Motor neuron (in vitro differentiated cells): ENCODE measurements at regions not wholly inside any gene's neighbourhood (a gene's known extent, or its start where the extent isn't known, plus 50 kb on each side); places are given as distances from the start of the nearest gene placed in this dataset.
"Not testable (repeated sequence)": the region's sequence is repeated elsewhere in the genome, so short reads cannot be mapped to it uniquely, and the experiment has no call there.

Source experiments
- ATAC-seq, 8 experiments: fragments of 200-7000 bp; cut with Tn5 transposase; replicated peaks in 6 of 8; 2 replicates each; pipeline ENCODE4 v1.8.0; 2021; ENCODE audit warnings: mild to moderate bottlenecking in 8 of 8, moderate library complexity in 8 of 8
- H3K27ac ChIP-seq, 2 donors: fragments of 250-450 bp; sonication (Bioruptor Pico); 2 replicates each; pipeline ENCODE4 v1.9.0; 2021; ENCODE audit warnings: antibody characterized with exemption in 2 of 2, mild to moderate bottlenecking in 2 of 2, moderate library complexity in 1 of 2
- H3K4me1 ChIP-seq, 2 donors: fragments of 250-450 bp; sonication (Bioruptor Pico); replicated peaks in 1 of 2; 2 replicates each; pipeline ENCODE4 v1.6.1; 2021; ENCODE audit warnings: antibody characterized with exemption in 2 of 2, mild to moderate bottlenecking in 2 of 2, moderate library complexity in 1 of 2
- H3K4me3 ChIP-seq, 5 donors: fragments of 250-450 bp; sonication (Bioruptor Pico); 2 replicates each; pipeline ENCODE4 v1.9.0; 2021; ENCODE audit warnings: antibody characterized with exemption in 5 of 5, mild to moderate bottlenecking in 5 of 5, moderate library complexity in 4 of 5
- WGBS, 10 experiments: fragments of 450-650 bp; shearing (Covaris generic); methylation state at CpG; one replicate each; pipeline ENCODE4 v1.0.0; 2022; 5-methylcytosine and 5-hydroxymethylcytosine counted together
- in situ Hi-C, 9 experiments: fragments of 400-800 bp; cut with MboI; loops; one replicate each; pipeline ENCODE4 v1.15.0; 2021; ENCODE audit warnings: low sequenced_read_pairs in 9 of 9, low pct_unique_long_range_greater_than_20kb in 2 of 9; ENCODE audit not compliant: unreplicated experiment in 9 of 9

DNA sequence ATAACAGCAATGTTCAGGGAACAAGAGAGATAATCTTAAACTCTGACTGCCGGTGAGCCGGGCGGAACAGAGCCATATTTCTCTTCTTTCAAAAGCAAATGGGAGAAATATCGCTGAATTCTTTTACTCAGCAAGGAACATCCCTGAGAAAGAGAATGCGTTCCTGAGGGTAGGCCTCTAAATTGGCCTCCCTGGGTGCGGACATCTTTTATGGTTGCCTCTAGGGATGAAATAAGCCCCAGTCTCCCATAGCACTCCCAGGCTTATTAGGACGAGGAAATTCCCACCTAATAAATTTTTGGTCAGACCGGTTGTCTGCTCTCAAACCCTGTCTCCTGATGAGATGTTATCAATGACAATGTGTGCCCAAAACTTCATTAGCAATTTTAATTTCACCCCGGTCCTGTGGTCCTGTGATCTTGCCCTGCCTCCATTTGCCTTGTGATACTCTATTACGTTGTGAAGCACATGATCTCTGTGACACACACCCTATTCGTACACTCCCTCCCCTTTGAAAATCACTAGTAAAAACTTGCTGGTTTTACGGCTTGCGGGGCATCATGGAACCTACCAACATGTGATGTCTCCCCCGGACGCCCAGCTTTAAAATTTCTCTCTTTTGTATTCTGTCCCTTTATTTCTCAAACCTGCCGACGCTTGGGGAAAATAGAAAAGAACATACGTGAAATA is 249.4 kb downstream of the RPL10L start:
- in situ Hi-C loops, ATAC-seq, H3K27ac ChIP-seq, H3K4me3 ChIP-seq: not testable (repeated sequence)
- WGBS, 10 experiments = 13 to 100% (median 81%) methylated on average over 1 to 10 of the region's 18 CpGs; no CpG with 5 or more reads in 2 of the 10 experiments
- peaks cover 25 to 45% of the 10 kb centered on the region in 2 donors for H3K4me1 ChIP-seq

DNA sequence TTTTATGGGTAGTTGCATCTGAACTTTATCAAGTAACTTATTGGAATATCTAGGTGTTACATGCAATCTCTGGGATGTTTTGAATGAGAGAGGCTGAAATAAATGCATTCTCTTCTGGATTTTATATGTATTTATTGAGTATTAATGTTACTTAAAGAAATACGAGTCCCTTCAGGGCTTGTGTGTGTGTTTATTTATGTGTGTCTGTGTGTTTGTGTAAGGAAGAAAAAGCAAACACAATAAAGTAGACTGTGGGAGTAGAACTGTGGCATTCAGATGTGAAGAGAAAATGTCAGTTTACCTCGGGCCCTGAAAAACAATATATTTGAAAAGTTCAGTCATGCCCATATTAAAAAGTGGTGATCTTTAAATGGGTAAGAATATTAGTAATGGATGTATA is 250.5 kb downstream of the RPL10L start:
- WGBS, 10 experiments = 0 to 100% (median 71%) methylated on average over 1 to 2 of the region's 2 CpGs; no CpG with 5 or more reads in 1 of the 10 experiments
- no peak overlapping the region for H3K27ac ChIP-seq
- ATAC-seq = no peak
- in situ Hi-C loops = no loop called here
- H3K4me1 ChIP-seq = peaks cover 18 to 34% of the 10 kb centered on the region in 2 donors
- no peak overlapping the region for H3K4me3 ChIP-seq

DNA sequence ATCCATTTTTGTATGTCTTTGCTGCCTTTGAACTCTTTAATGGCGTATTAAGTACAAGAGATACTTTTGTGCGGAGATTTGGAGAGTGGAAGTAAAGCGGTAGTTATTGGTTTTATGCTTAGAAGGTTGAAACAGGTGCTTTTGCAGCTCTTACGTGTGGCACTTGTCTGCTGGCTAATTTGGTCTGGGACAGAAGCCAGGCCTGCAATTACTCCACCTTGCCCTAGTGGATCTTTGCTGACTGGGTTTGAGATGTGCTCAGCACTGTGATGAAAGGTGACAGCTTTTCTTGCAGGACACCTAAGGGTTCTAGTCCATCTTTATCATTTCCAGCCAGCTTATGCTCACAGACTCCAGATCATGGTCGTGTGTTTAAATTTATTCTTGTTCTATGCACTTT is 252.5 kb downstream of the RPL10L start:
- in situ Hi-C loops = no loop called here
- Histone ChIP-seq H3K4me1 (peaks cover 8 to 14% of the 10 kb centered on the region in 2 donors), H3K4me3 (no peak overlapping the region), H3K27ac (no peak overlapping the region)
- WGBS, 10 experiments = 0 to 100% (median 80%) methylated on average over 1 to 5 of the region's 5 CpGs; no CpG with 5 or more reads in 1 of the 10 experiments
- ATAC-seq = no peak

DNA sequence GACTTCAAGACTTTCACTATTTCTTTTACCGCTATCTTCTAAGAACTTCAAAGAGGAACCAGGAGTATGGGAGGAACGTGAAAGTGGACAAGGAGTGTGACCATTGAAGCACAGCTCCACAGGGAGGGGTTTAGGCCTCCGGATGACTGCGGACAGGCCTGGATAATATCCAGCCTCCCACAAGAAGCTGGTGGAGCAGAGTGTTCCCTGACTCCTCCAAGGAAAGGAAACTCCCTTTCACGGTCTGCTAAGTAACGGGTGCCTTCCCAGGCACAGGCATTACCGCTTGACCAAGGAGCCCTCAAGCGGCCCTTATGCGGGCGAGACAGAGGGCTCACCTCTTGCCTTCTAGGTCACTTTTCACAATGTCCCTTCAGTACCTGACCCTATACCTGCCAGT is 267.0 kb downstream of the RPL10L start:
- H3K4me1 ChIP-seq = no peaks in the 10 kb centered on the region
- in situ Hi-C loops = no loop called here

DNA sequence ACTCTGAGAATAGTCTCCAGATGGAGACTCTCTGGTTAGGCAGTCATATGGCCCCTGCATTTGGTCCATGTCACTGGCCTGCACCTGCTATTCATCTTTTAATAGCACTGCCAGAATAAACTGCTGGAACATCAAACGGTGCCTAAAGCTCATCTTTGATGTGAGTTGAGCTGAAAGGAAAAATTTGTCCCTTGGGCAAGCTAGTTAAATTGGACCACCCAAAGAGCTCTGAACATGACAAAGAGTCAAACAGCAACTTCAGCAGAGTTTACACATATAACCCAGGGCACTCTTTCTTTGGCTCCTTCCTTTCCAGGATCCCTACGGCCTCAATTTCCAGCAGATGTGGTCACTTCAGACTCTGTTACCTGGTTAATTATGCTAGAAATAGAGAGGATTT is 269.9 kb downstream of the RPL10L start:
- H3K4me1 ChIP-seq = no peaks in the 10 kb centered on the region
- no peak overlapping the region for H3K4me3 ChIP-seq
- no peak overlapping the region for H3K27ac ChIP-seq
- in situ Hi-C loops = no loop called here
- ATAC-seq = no peak
- 0 to 80% (median 0%) methylated on average over 1 to 2 of the region's 2 CpGs; no CpG with 5 or more reads in 1 of the 10 experiments for WGBS, 10 experiments

More for the DNA sequence above, 267.0 kb downstream of the RPL10L start:
- Histone ChIP-seq H3K27ac (no peak overlapping the region), H3K4me3 (no peak overlapping the region)
- 25 to 100% (median 100%) methylated on average over 1 to 4 of the region's 10 CpGs; no CpG with 5 or more reads in 3 of the 10 experiments for WGBS, 10 experiments
- no peak for ATAC-seq

- H3K4me3 ChIP-seq = no peak overlapping the region
- no peak overlapping the region for H3K27ac ChIP-seq
- 0 to 100% (median 83%) methylated on average over 1 to 4 of the region's 5 CpGs; no CpG with 5 or more reads in 1 of the 10 experiments for WGBS, 10 experiments
- in situ Hi-C loops = no loop called here
- ATAC-seq = no peak
- no peaks in the 10 kb centered on the region for H3K4me1 ChIP-seq
Measured at GRCh38 chr14:46378248-46378647, 273.3 kb downstream of the RPL10L start.

DNA sequence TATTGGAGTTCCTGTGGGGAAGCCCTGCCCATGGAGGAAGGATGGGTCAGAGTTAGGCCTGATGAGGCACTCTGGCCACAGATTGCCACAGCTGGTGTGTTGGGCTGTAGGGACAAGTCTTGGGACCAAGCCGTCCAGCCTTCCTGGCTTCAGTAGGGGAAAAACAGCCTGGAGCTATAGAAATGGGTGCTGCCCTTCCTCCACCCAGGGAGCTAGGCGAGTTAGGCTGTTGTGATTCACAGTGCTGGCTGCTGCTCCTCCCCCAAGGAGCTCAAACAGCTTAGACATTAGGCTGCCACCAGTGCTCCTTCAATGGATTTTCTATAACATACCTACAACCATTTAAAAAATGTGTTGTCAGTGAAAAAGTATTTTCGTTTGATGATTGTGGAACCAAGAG is 274.3 kb downstream of the RPL10L start:
- ATAC-seq = no peak
- WGBS, 10 experiments = 0 to 100% (median 85%) methylated on average over 1 to 3 of the region's 3 CpGs

DNA sequence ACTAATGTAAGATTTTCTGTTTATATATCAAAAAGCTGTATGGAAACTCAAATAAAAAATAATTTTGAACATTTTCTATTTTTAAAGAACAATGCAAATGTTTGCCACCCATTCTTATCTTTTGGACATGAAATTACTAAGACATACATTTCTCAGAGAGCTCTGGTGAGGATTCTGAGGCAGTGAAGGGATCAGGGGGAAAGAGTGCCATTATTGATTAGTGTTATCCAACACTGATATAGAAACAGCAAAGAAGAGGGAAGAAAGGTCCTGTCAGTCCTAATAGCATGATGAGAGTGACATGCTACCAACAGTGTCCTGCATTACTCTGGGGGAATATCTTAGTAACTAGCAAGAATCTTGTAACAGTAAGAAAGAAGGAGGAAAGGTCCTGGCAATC is 282.2 kb downstream of the RPL10L start:
- in situ Hi-C loops = no loop called here
- Histone ChIP-seq H3K4me1 (no peaks in the 10 kb centered on the region), H3K4me3 (no peak overlapping the region), H3K27ac (no peak overlapping the region)
- no peak for ATAC-seq

More for the DNA sequence above, 274.3 kb downstream of the RPL10L start:
- in situ Hi-C loops = no loop called here
- Histone ChIP-seq H3K27ac (no peak overlapping the region), H3K4me3 (no peak overlapping the region), H3K4me1 (no peaks in the 10 kb centered on the region)

DNA sequence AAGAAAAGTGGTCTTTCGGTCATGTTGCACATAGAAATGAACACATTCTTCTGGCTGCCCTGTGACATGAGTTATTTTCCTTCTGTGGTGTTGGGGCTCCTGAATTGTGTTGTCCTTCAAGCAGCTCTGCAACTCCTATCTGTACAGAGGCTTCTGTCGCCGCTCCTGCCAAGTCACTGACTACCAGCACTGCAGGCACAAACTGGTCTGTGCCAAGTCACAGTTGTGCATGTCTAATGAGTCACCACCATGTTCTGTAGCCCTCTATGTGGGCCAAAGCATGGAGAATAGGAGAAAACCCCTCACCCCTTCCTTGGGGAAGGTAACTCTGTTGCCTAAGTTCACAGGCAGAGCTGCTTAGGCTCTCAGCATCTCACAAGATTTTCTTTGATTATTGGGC is 283.3 kb downstream of the RPL10L start:
- no peak overlapping the region for H3K4me3 ChIP-seq
- in situ Hi-C loops = no loop called here
- no peaks in the 10 kb centered on the region for H3K4me1 ChIP-seq
- WGBS, 10 experiments = 8 to 67% (median 50%) methylated on average over 1 to 3 of the region's 3 CpGs; no CpG with 5 or more reads in 5 of the 10 experiments
- peak in 2 of 8 experiments; percentile 43 for ATAC-seq
- no peak overlapping the region for H3K27ac ChIP-seq

- ATAC-seq = peak in 5 of 8 experiments; percentile 47 to 75 (median 71)
- H3K4me1 ChIP-seq = peaks cover 0 to 14% of the 10 kb centered on the region in 2 donors
- in situ Hi-C loops = no loop called here
- peak overlapping the region in 1 of 2 donors; percentile 3 for H3K27ac ChIP-seq
- no peak overlapping the region for H3K4me3 ChIP-seq
- WGBS, 10 experiments = 0 to 80% (median 32%) methylated on average over 1 of the region's 1 CpG; no CpG with 5 or more reads in 2 of the 10 experiments
Measured at GRCh38 chr14:46352844-46353243, 298.7 kb downstream of the RPL10L start.

DNA sequence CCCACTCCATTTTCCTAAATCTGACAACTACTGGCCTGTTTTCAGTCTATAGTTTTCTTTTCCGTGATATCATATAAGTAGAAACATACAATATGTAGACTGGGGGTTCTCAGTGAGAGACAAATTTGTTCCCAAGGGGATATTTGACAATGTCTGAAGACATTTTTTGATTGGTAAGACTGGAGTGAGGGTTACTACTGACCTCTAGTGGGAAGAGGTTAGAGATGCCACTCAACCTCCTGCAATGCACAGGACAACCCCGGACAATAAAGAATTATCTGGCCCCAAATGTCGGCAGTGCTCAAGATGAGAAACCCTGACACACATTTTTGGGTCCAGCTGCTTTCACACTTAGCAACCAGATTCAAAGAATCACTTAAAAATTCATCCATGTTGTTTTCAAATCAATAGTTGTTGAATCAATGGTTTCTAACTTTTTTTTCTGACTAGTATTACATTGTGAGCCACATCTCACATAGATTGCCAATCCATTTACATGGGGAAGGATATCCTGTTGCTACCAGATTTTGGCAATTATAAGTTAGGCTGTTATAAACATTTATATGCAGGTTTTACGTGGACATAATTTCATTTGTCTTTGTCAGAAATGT is 307.1 kb downstream of the RPL10L start:
- ATAC-seq = peak in 4 of 8 experiments; percentile 17 to 84 (median 60)
- WGBS, 10 experiments = 0 to 94% (median 62%) methylated on average over 1 to 4 of the region's 4 CpGs

DNA sequence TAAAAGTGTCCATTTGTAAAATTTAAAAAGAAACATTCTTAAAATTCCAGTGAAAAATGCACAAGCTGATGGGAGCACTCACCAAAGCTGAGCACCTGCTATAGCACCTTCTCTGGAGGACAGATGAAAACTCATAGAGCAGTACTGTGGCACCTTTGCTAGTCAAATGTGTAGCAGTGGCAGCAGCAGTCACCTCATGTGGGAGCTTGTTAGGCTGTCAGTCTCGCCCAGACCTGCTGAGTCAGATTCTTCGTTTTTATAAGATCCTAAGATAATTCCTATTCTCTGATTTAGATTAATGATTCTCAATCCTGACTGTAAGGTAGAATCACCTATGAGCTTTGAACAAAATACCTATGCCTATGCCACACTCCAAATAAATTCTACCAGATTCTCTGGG is 325.8 kb downstream of the RPL10L start:
- WGBS, 10 experiments = 0 to 100% (median 70%) methylated on average over 1 to 2 of the region's 2 CpGs; no CpG with 5 or more reads in 2 of the 10 experiments
- in situ Hi-C loops = no loop called here
- no peak for ATAC-seq
- H3K4me3 ChIP-seq = no peak overlapping the region
- peaks cover 11 to 25% of the 10 kb centered on the region in 2 donors for H3K4me1 ChIP-seq
- no peak overlapping the region for H3K27ac ChIP-seq

More for the DNA sequence above, 307.1 kb downstream of the RPL10L start:
- Histone ChIP-seq H3K4me1 (peaks cover 0 to 6% of the 10 kb centered on the region in 2 donors), H3K4me3 (no peak overlapping the region), H3K27ac (no peak overlapping the region)
- in situ Hi-C loops = no loop called here

GRCh38 chr14:46325157-46325556 is 326.4 kb downstream of the RPL10L start:
- WGBS, 10 experiments = 0 to 89% (median 44%) methylated on average over 1 to 5 of the region's 5 CpGs; no CpG with 5 or more reads in 4 of the 10 experiments
- ATAC-seq = no peak
- no peak overlapping the region for H3K4me3 ChIP-seq
- in situ Hi-C loops = no loop called here
- H3K27ac ChIP-seq = no peak overlapping the region
- H3K4me1 ChIP-seq = peaks cover 11 to 25% of the 10 kb centered on the region in 2 donors
